Sigmoid colon (tissue), 4 donors: ENCODE measurements at regions not wholly inside any gene's neighbourhood (a gene's known extent, or its start where the extent isn't known, plus 50 kb on each side); places are given as distances from the start of the nearest gene placed in this dataset.

ENCODE experiments used
- CTCF ChIP-seq, 4 experiments: fragments of 450-650 bp in 3 of 4; fragments of 200-600 bp in 1 of 4; IDR thresholded peaks; one replicate each; pipeline ENCODE4 v1.5.1; 2016 to 2019; ENCODE audit warnings: antibody characterized with exemption in 4 of 4, mild to moderate bottlenecking in 3 of 4, moderate library complexity in 2 of 4
- POLR2A ChIP-seq, 2 donors: fragments of 450-650 bp; IDR thresholded peaks; one replicate each; pipeline ENCODE4 v1.6.1; 2016; ENCODE audit warnings: antibody characterized with exemption in 2 of 2, mild to moderate bottlenecking in 2 of 2, moderate library complexity in 2 of 2
- POLR2AphosphoS5 ChIP-seq, 4 donors: sonication (generic); formaldehyde crosslinking; IDR thresholded peaks; one replicate each; pipeline ENCODE4 v1.6.1; 2017; ENCODE audit warnings: antibody characterized with exemption in 4 of 4

- no peak for TF ChIP-seq CTCF (IDR thresholded peaks at IDR 0.05)
- no peak for TF ChIP-seq POLR2AphosphoS5 (IDR thresholded peaks at IDR 0.05)
- no peak for TF ChIP-seq POLR2A (IDR thresholded peaks at IDR 0.05)
Observed at GRCh38 chr9:93390953-93391515, 60.5 kb upstream of the FAM120A start.
